ENCODE measurements at regions not wholly inside any gene's neighbourhood (a gene's known extent, or its start where the extent isn't known, plus 50 kb on each side); places are given as distances from the start of the nearest gene placed in this dataset.

GRCh38 chr7:41067576-41067975 lies 635.3 kb downstream of the INHBA start:
- no peaks in the 10 kb centered on the region for H4K20me1 ChIP-seq (ENCODE audit: control insufficient read depth, insufficient read depth, low read length, poor library complexity, severe bottlenecking)
- no peaks in the 10 kb centered on the region for H3K79me2 ChIP-seq (ENCODE audit: control insufficient read depth, insufficient read depth, low read length)
- no peak overlapping the region for H3K9ac ChIP-seq (ENCODE audit: low read length)
- no peak for DNase-seq
- no peak overlapping the region for H2AFZ ChIP-seq (ENCODE audit: insufficient read depth, low read depth, low read length, poor library complexity, severe bottlenecking)
- TF ChIP-seq EZH2 (IDR thresholded peaks at IDR 0.05; ENCODE audit: borderline replicate concordance, insufficient read depth, low read depth, low read length, poor library complexity, severe bottlenecking) (no peak), CTCF (IDR thresholded peaks at IDR 0.05) (no peak)
- no peak overlapping the region for H3K4me2 ChIP-seq (replicated peaks; ENCODE audit: low read depth, low read length, poor library complexity, severe bottlenecking)
- Mint-ChIP-seq H3K27ac (no peak overlapping the region), H3K9me3 (ENCODE audit: insufficient read depth) (no peaks in the 10 kb centered on the region), H3K27me3 (no peaks in the 10 kb centered on the region), H3K4me3 (no peak overlapping the region), H3K4me1 (no peaks in the 10 kb centered on the region)
- H3K36me3 ChIP-seq (replicated peaks in 1 of 2; ENCODE audit: control extremely low read depth in 1 of 2, control insufficient read depth in 1 of 2, extremely low read depth in 1 of 2, insufficient read depth in 2 of 2, low read length in 1 of 2), result no peaks in the 10 kb centered on the region
- intact Hi-C loops (cut with micrococcal nuclease), result no loop called here
- no peak overlapping the region for H3K4me3 ChIP-seq (ENCODE audit: control extremely low read depth in 1 of 5, extremely low read depth in 1 of 5, insufficient read depth in 1 of 5, low read depth in 2 of 5, low read length in 4 of 5)
- H3K27me3 ChIP-seq (replicated peaks in 1 of 4; ENCODE audit: control extremely low read depth in 1 of 4, control insufficient read depth in 3 of 4, insufficient read depth in 4 of 4, low read length in 3 of 4), result no peaks in the 10 kb centered on the region
- H3K9me3 ChIP-seq (ENCODE audit: control extremely low read depth in 1 of 3, control insufficient read depth in 2 of 3, insufficient read depth in 1 of 3, low read length in 2 of 3), result no peaks in the 10 kb centered on the region
- ChIA-PET POLR2A (no interaction called here), CTCF (no interaction called here)
- H3K27ac ChIP-seq (ENCODE audit: low read length in 2 of 2), result no peak overlapping the region
- H3K4me1 ChIP-seq (ENCODE audit: control insufficient read depth in 2 of 2, insufficient read depth in 2 of 2, low read length in 2 of 2), result no peaks in the 10 kb centered on the region
- ATAC-seq (ENCODE audit: low read depth), result no peak
- no CpG with 5 or more reads among the region's 1 CpG for WGBS (ENCODE audit: insufficient coverage)

GRCh38 chr7:41065663-41066062 lies 637.2 kb downstream of the INHBA start:
- H3K9ac ChIP-seq (ENCODE audit: low read length), result no peak overlapping the region
- no peaks in the 10 kb centered on the region for H3K79me2 ChIP-seq (ENCODE audit: control insufficient read depth, insufficient read depth, low read length)
- no peaks in the 10 kb centered on the region for H3K27me3 Mint-ChIP-seq
- TF ChIP-seq CTCF (IDR thresholded peaks at IDR 0.05), result no peak
- TF ChIP-seq EZH2 (IDR thresholded peaks at IDR 0.05; ENCODE audit: borderline replicate concordance, insufficient read depth, low read depth, low read length, poor library complexity, severe bottlenecking), result no peak
- no peaks in the 10 kb centered on the region for H3K36me3 ChIP-seq (replicated peaks in 1 of 2; ENCODE audit: control extremely low read depth in 1 of 2, control insufficient read depth in 1 of 2, extremely low read depth in 1 of 2, insufficient read depth in 2 of 2, low read length in 1 of 2)
- no peaks in the 10 kb centered on the region for H3K4me1 Mint-ChIP-seq
- CTCF ChIA-PET, result no interaction called here
- H3K9me3 ChIP-seq (ENCODE audit: control extremely low read depth in 1 of 3, control insufficient read depth in 2 of 3, insufficient read depth in 1 of 3, low read length in 2 of 3), result no peaks in the 10 kb centered on the region
- intact Hi-C loops (cut with micrococcal nuclease), result no loop called here
- WGBS (ENCODE audit: insufficient coverage), result 90% methylated on average over 4 of the region's 4 CpGs
- H3K4me2 ChIP-seq (replicated peaks; ENCODE audit: low read depth, low read length, poor library complexity, severe bottlenecking), result no peak overlapping the region
- no peak overlapping the region for H3K4me3 ChIP-seq (ENCODE audit: control extremely low read depth in 1 of 5, extremely low read depth in 1 of 5, insufficient read depth in 1 of 5, low read depth in 2 of 5, low read length in 4 of 5)
- no peak overlapping the region for H3K4me3 Mint-ChIP-seq
- no peaks in the 10 kb centered on the region for H3K27me3 ChIP-seq (replicated peaks in 1 of 4; ENCODE audit: control extremely low read depth in 1 of 4, control insufficient read depth in 3 of 4, insufficient read depth in 4 of 4, low read length in 3 of 4)
- POLR2A ChIA-PET, result no interaction called here
- H2AFZ ChIP-seq (ENCODE audit: insufficient read depth, low read depth, low read length, poor library complexity, severe bottlenecking), result no peak overlapping the region
- no peak overlapping the region for H3K27ac Mint-ChIP-seq
- H3K27ac ChIP-seq (ENCODE audit: low read length in 2 of 2), result no peak overlapping the region
- DNase-seq (no peak), ATAC-seq (ENCODE audit: low read depth) (no peak)
- no peaks in the 10 kb centered on the region for H3K9me3 Mint-ChIP-seq (ENCODE audit: insufficient read depth)
- no peaks in the 10 kb centered on the region for H3K4me1 ChIP-seq (ENCODE audit: control insufficient read depth in 2 of 2, insufficient read depth in 2 of 2, low read length in 2 of 2)
- H4K20me1 ChIP-seq (ENCODE audit: control insufficient read depth, insufficient read depth, low read length, poor library complexity, severe bottlenecking), result no peaks in the 10 kb centered on the region
